ENCODE measurements at regions not wholly inside any gene's neighbourhood (a gene's known extent, or its start where the extent isn't known, plus 50 kb on each side); places are given as distances from the start of the nearest gene placed in this dataset.

GRCh38 chrX:45955661-45956060 is 589.6 kb downstream of the ZNF674 start:
- H3K4me3 ChIP-seq (ENCODE audit: low read depth, low read length): no peak overlapping the region
- no peak for TF ChIP-seq CTCF (IDR thresholded peaks at IDR 0.05; ENCODE audit: insufficient read depth, low read depth, low read length)
- DNase-seq (ENCODE audit: low read depth): no peak

DNA sequence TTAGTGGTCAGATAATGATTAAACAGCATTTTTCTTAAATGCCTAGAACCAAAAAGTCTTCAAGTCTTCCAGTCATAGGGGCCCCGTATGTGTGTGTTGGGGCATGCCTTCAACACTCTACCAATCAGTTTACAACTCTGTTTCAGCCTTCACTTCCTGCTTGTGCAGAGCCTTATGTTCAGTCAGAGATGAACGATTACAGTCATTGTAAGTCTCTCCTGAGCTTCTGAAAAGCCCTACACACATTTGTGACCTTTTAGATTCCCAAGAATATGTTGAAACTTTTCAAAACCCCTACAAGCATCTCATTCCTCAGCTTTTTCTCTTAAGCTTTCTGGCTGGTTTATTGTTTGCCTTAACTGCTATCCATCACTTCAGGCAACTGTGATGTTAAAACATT is 591.2 kb downstream of the ZNF674 start:
- DNase-seq (ENCODE audit: low read depth): peak; percentile 52
- H3K4me3 ChIP-seq (ENCODE audit: low read depth, low read length): no peak overlapping the region
- TF ChIP-seq CTCF (IDR thresholded peaks at IDR 0.05; ENCODE audit: insufficient read depth, low read depth, low read length): no peak

DNA sequence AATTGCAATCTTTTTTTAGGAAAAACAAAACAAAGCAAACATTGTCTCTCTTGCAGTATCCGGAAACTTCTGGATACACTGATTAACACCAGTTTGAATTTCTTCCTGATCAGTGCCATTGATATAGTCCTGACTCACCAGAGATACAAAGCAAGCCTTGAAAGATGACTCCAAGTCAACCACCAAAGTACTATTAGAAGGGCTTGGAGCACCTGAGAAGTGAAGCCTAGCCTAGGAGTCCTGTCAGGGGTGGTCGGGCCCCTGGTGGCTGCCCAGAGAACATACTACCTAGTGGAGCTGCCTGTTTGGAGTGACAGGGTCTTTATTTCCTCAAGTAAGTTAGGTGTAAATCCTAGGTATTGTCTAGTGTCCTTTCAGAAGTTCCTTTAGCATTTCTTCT is 593.2 kb downstream of the ZNF674 start:
- DNase-seq (ENCODE audit: low read depth): no peak
- no peak overlapping the region for H3K4me3 ChIP-seq (ENCODE audit: low read depth, low read length)
- no peak for TF ChIP-seq CTCF (IDR thresholded peaks at IDR 0.05; ENCODE audit: insufficient read depth, low read depth, low read length)

- TF ChIP-seq CTCF (IDR thresholded peaks at IDR 0.05; ENCODE audit: insufficient read depth, low read depth, low read length): no peak
- no peak overlapping the region for H3K4me3 ChIP-seq (ENCODE audit: low read depth, low read length)
- DNase-seq (ENCODE audit: low read depth): peak; percentile 8
Measured at GRCh38 chrX:45935408-45935807, 609.8 kb downstream of the ZNF674 start.

GRCh38 chrX:45912316-45912715 is 632.9 kb downstream of the ZNF674 start:
- no peak for TF ChIP-seq CTCF (IDR thresholded peaks at IDR 0.05; ENCODE audit: insufficient read depth, low read depth, low read length)
- DNase-seq (ENCODE audit: low read depth): no peak
- H3K4me3 ChIP-seq (ENCODE audit: low read depth, low read length): no peak overlapping the region

- H3K4me3 ChIP-seq (ENCODE audit: low read depth, low read length): no peak overlapping the region
- no peak for TF ChIP-seq CTCF (IDR thresholded peaks at IDR 0.05; ENCODE audit: insufficient read depth, low read depth, low read length)
- no peak for DNase-seq (ENCODE audit: low read depth)
Measured at GRCh38 chrX:45907786-45908185, 637.4 kb downstream of the ZNF674 start.

DNA sequence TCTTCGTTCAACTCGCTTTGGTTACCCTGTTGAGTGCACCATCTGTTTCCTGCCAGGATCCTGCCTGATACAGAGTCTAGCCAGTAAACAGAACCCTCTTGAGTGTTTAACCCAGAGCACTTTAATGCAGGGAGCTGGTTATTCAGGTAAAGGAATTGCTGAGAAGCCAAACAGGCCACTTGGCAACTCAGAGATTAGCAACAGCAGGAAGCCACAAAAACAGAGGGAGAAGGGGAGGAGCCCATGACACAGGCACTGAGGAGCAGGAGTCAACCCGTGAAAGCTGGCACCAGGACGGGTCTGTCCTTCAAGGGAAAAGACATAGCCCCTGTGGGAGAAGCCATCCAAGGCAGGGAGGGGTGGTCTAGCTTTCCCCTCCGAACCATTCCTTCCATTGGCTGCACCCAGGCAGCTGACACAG is 641.4 kb downstream of the ZNF674 start:
- no peak for DNase-seq (ENCODE audit: low read depth)
- no peak for TF ChIP-seq CTCF (IDR thresholded peaks at IDR 0.05; ENCODE audit: insufficient read depth, low read depth, low read length)
- H3K4me3 ChIP-seq (ENCODE audit: low read depth, low read length): no peak overlapping the region
